MM.1S (cell line): ENCODE measurements at regions not wholly inside any gene's neighbourhood (a gene's known extent, or its start where the extent isn't known, plus 50 kb on each side); places are given as distances from the start of the nearest gene placed in this dataset.

Experiments used
- DNase-seq: peaks from one replicate; pipeline ENCODE4 v3.0.0-alpha.2; 2015
- H2AFZ ChIP-seq: fragments of 300-600 bp; sonication (generic); 2 replicates; pipeline ENCODE4 v1.6.0; 2016; ENCODE audit warnings: antibody characterized with exemption, low read length
- H3F3A ChIP-seq: fragments of 300-600 bp; sonication (generic); 2 replicates; pipeline ENCODE4 v1.6.1; 2016; ENCODE audit warnings: mild to moderate bottlenecking, antibody characterized with exemption, low read length, moderate library complexity, mixed read lengths; ENCODE audit not compliant: insufficient read depth
- H3K27ac ChIP-seq: fragments of 300-600 bp; sonication (generic); 2 replicates; pipeline ENCODE4 v1.5.1; 2016; ENCODE audit warnings: mild to moderate bottlenecking, low read length
- H3K27me3 ChIP-seq: fragments of 300-600 bp; sonication (generic); replicated peaks from 2 replicates; pipeline ENCODE4 v1.6.0; 2016; ENCODE audit warnings: low read length; ENCODE audit not compliant: insufficient read depth
- H3K36me3 ChIP-seq: fragments of 300-600 bp; sonication (generic); replicated peaks from 2 replicates; pipeline ENCODE4 v1.6.1; 2016; ENCODE audit warnings: mild to moderate bottlenecking, low read length, mixed read lengths; ENCODE audit not compliant: insufficient read depth
- H3K4me1 ChIP-seq: fragments of 300-600 bp; sonication (generic); 2 replicates; pipeline ENCODE4 v1.6.1; 2016; ENCODE audit warnings: low read length, mixed read lengths
- H3K4me2 ChIP-seq: fragments of 300-600 bp; sonication (generic); 2 replicates; pipeline ENCODE4 v1.6.0; 2016; ENCODE audit warnings: low read depth, low read length
- H3K4me3 ChIP-seq: fragments of 300-600 bp; sonication (generic); 2 replicates; pipeline ENCODE4 v1.5.1; 2016; ENCODE audit warnings: low read length, mixed read lengths
- H3K79me2 ChIP-seq: fragments of 300-600 bp; sonication (generic); 2 replicates; pipeline ENCODE4 v1.6.1; 2016; ENCODE audit warnings: mixed run types, low read length, mixed read lengths
- H3K9ac ChIP-seq: fragments of 300-600 bp; sonication (generic); 2 replicates; pipeline ENCODE4 v1.6.1; 2016; ENCODE audit warnings: low read length, mixed read lengths
- H3K9me2 ChIP-seq: fragments of 300-600 bp; sonication (generic); replicated peaks from 2 replicates; pipeline ENCODE4 v1.6.1; 2016; ENCODE audit warnings: mild to moderate bottlenecking, low read length, mixed read lengths; ENCODE audit not compliant: insufficient read depth
- H3K9me3 ChIP-seq: fragments of 300-600 bp; sonication (generic); replicated peaks from 2 replicates; pipeline ENCODE4 v1.6.1; 2016; ENCODE audit warnings: mild to moderate bottlenecking, low read length, mixed read lengths; ENCODE audit not compliant: insufficient read depth
- H4K20me1 ChIP-seq: fragments of 300-600 bp; sonication (generic); 2 replicates; pipeline ENCODE4 v1.6.1; 2016; ENCODE audit warnings: mild to moderate bottlenecking, low read length, moderate library complexity, mixed read lengths; ENCODE audit not compliant: insufficient read depth
- EZH2 ChIP-seq: fragments of 300-600 bp; sonication (generic); optimal IDR thresholded peaks from 2 replicates; pipeline ENCODE3; 2017; ENCODE audit warnings: low read depth, mild to moderate bottlenecking, antibody characterized with exemption, low read length, mixed read lengths
- EZH2phosphoT487 ChIP-seq: fragments of 300-600 bp; sonication (generic); IDR thresholded peaks from 2 replicates; pipeline ENCODE4 v1.6.1; 2018; ENCODE audit warnings: antibody characterized with exemption, low read length
- TF ChIP-seq, protein P1 (sequence below): fragments of 300-600 bp; sonication (generic); IDR thresholded peaks from 2 replicates; pipeline ENCODE4 v1.5.1; 2016; ENCODE audit warnings: antibody characterized with exemption, low read length, mixed read lengths

- Histone ChIP-seq H3K27ac (no peak overlapping the region), H3K79me2 (no peaks in the 10 kb centered on the region), H3K4me2 (no peak overlapping the region), H3F3A (no peaks in the 10 kb centered on the region), H3K27me3 (no peaks in the 10 kb centered on the region), H3K9ac (no peak overlapping the region), H2AFZ (no peak overlapping the region), H3K36me3 (no peaks in the 10 kb centered on the region), H4K20me1 (no peaks in the 10 kb centered on the region), H3K9me2 (no peaks in the 10 kb centered on the region), H3K9me3 (no peaks in the 10 kb centered on the region), H3K4me3 (no peak overlapping the region), H3K4me1 (no peaks in the 10 kb centered on the region)
- DNase-seq: no peak
- TF ChIP-seq, protein P1, sequence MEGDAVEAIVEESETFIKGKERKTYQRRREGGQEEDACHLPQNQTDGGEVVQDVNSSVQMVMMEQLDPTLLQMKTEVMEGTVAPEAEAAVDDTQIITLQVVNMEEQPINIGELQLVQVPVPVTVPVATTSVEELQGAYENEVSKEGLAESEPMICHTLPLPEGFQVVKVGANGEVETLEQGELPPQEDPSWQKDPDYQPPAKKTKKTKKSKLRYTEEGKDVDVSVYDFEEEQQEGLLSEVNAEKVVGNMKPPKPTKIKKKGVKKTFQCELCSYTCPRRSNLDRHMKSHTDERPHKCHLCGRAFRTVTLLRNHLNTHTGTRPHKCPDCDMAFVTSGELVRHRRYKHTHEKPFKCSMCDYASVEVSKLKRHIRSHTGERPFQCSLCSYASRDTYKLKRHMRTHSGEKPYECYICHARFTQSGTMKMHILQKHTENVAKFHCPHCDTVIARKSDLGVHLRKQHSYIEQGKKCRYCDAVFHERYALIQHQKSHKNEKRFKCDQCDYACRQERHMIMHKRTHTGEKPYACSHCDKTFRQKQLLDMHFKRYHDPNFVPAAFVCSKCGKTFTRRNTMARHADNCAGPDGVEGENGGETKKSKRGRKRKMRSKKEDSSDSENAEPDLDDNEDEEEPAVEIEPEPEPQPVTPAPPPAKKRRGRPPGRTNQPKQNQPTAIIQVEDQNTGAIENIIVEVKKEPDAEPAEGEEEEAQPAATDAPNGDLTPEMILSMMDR: no peak
- TF ChIP-seq EZH2phosphoT487: no peak
- TF ChIP-seq EZH2: no peak
Observed at GRCh38 chr12:115813256-115813655, 464.2 kb downstream of the MED13L start.

GRCh38 chr12:115811929-115812328 is 465.6 kb downstream of the MED13L start:
- TF ChIP-seq EZH2phosphoT487 (no peak), EZH2 (no peak)
- TF ChIP-seq, protein P1: no peak
- Histone ChIP-seq H3K27me3 (no peaks in the 10 kb centered on the region), H3F3A (no peaks in the 10 kb centered on the region), H3K79me2 (no peaks in the 10 kb centered on the region), H3K4me1 (no peaks in the 10 kb centered on the region), H3K4me3 (no peak overlapping the region), H3K27ac (no peak overlapping the region), H3K4me2 (no peak overlapping the region), H3K36me3 (no peaks in the 10 kb centered on the region), H3K9me2 (no peaks in the 10 kb centered on the region), H3K9ac (no peak overlapping the region), H4K20me1 (no peaks in the 10 kb centered on the region), H2AFZ (no peak overlapping the region), H3K9me3 (no peaks in the 10 kb centered on the region)
- DNase-seq: no peak

DNA sequence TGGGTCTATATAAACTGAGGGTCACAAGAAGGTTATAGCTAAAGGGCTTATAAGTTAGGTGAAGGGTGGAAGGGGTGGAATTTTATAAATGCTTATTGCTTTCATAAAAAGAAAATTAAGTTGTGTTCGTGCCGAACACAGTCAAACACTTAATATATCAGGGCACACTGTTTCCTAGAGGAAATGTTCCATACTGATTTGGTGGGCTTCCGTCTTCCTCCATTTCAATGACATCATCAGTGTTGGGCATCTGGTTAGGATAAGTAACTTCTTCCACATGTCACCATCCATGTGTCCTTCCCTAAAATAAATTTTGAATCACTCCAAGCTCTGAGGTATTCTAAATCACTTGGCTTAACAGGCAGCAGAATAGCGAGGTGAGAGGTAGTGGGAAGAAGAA is 466.4 kb downstream of the MED13L start:
- Histone ChIP-seq H3K36me3 (no peaks in the 10 kb centered on the region), H2AFZ (no peak overlapping the region), H3K9ac (no peak overlapping the region), H3K4me3 (no peak overlapping the region), H3K9me3 (no peaks in the 10 kb centered on the region), H3K9me2 (no peaks in the 10 kb centered on the region), H3K4me1 (no peaks in the 10 kb centered on the region), H3K27ac (no peak overlapping the region), H3K4me2 (no peak overlapping the region), H3K79me2 (no peaks in the 10 kb centered on the region), H3F3A (no peaks in the 10 kb centered on the region), H3K27me3 (no peaks in the 10 kb centered on the region), H4K20me1 (no peaks in the 10 kb centered on the region)
- TF ChIP-seq EZH2phosphoT487 (no peak), EZH2 (no peak)
- TF ChIP-seq, protein P1: no peak
- no peak for DNase-seq
